AG04450 (cell line): ENCODE measurements at regions not wholly inside any gene's neighbourhood (a gene's known extent, or its start where the extent isn't known, plus 50 kb on each side); places are given as distances from the start of the nearest gene placed in this dataset.
A peak's percentile ranks its signal among the peaks of the same experiment; 100 is the strongest.

ENCODE experiments used
- CTCF ChIA-PET: fragments of 300-600, 350-600 bp; formaldehyde crosslinking; extraction: SDS; loops from one replicate; lab custom pipeline; 2022; ENCODE audit warnings: antibody characterized with exemption, inconsistent platforms; lab: Charles Lee
- POLR2A ChIA-PET: fragments of 350-600 bp; formaldehyde crosslinking; extraction: SDS; loops from one replicate; lab custom pipeline; 2021; ENCODE audit warnings: antibody characterized with exemption, inconsistent platforms; lab: Yijun Ruan, JAX
- DNase-seq: peaks from one replicate; pipeline ENCODE4 v3.0.0-alpha.2; 2011; ENCODE audit warnings: low read depth, low spot score
- H3K27ac ChIP-seq: one replicate; pipeline ENCODE4 v1.5.1; 2012; ENCODE audit warnings: low read depth, low read length, control low read depth
- H3K27me3 ChIP-seq: one replicate; pipeline ENCODE4 v1.6.0; 2012; ENCODE audit warnings: low read length; ENCODE audit not compliant: control insufficient read depth, insufficient read depth
- H3K4me3 ChIP-seq: 2 replicates; pipeline ENCODE4 v1.5.1; 2011; ENCODE audit warnings: mild to moderate bottlenecking, low read depth, low read length, control low read depth
- H3K9me3 ChIP-seq: 2 replicates; pipeline ENCODE4 v1.5.1; 2012; ENCODE audit warnings: low read length; ENCODE audit not compliant: control insufficient read depth, insufficient read depth
- TF ChIP-seq, protein P1 (sequence below): IDR thresholded peaks from 2 replicates; pipeline ENCODE4 v1.5.1; 2011; ENCODE audit warnings: low read depth, low read length, control low read depth, inconsistent platforms

DNA sequence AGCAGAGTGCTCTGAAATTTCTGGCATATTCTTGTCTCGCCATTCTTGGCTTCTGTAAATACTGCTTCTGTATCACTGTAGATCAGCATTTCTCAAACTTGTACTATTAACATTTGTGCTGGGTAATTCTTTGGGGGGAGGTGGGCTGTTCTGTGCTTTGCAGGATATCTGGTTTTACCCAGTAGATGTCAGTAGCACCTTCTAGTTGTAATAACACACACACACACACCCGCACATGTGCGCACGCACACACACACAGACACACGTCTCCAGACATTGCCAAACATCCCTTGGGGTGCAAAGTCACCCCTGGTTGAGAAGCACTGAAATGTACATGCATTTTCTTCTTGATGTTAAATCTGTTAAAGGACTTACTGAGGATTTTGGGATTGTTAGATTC is 304.1 kb downstream of the MAT2B start:
- Histone ChIP-seq H3K4me3 (no peak overlapping the region), H3K27me3 (no peaks in the 10 kb centered on the region), H3K9me3 (no peaks in the 10 kb centered on the region), H3K27ac (no peak overlapping the region)
- DNase-seq: no peak
- POLR2A ChIA-PET: no interaction called here
- CTCF ChIA-PET: no interaction called here
- TF ChIP-seq, protein P1, sequence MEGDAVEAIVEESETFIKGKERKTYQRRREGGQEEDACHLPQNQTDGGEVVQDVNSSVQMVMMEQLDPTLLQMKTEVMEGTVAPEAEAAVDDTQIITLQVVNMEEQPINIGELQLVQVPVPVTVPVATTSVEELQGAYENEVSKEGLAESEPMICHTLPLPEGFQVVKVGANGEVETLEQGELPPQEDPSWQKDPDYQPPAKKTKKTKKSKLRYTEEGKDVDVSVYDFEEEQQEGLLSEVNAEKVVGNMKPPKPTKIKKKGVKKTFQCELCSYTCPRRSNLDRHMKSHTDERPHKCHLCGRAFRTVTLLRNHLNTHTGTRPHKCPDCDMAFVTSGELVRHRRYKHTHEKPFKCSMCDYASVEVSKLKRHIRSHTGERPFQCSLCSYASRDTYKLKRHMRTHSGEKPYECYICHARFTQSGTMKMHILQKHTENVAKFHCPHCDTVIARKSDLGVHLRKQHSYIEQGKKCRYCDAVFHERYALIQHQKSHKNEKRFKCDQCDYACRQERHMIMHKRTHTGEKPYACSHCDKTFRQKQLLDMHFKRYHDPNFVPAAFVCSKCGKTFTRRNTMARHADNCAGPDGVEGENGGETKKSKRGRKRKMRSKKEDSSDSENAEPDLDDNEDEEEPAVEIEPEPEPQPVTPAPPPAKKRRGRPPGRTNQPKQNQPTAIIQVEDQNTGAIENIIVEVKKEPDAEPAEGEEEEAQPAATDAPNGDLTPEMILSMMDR: peak; percentile 22; the same call in 1 of the 2 replicates

GRCh38 chr5:163813900-163814299 is 308.5 kb downstream of the MAT2B start:
- CTCF ChIA-PET: interaction anchor here (0.9 to 1.3 kb wide), 2 partner anchors 12 to 199 kb away, joined by 3 read pairs; no protein-coding TSS in a partner anchor
- Histone ChIP-seq H3K9me3 (no peaks in the 10 kb centered on the region), H3K27me3 (no peaks in the 10 kb centered on the region), H3K4me3 (no peak overlapping the region), H3K27ac (no peak overlapping the region)
- DNase-seq: no peak
- POLR2A ChIA-PET: no interaction called here
- TF ChIP-seq, protein P1: no peak

DNA sequence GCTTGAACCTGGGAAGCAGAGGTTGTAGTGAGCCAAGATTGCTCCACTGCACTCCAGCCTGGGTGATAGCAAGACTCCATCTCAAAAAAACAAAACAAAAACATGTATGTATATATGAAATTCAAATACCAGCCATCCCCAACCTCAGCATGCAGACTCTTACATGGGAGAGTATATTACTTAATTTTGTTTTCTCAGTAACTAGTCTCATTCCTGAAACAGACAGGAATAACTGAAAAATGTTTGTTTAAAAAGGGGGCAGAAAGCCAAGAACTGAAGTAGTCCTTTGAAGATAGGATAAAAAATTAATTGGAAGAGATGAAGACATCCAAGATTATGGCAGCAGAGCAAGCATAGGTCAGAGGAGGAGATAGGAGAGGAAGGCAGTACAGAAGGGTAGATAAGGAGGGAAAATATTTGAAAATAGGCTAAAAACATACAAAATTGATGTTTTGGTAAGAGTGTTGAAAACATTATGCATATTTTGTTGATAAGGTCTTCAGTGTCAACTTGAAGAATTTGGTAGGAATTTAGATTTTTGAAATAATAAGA is 309.9 kb downstream of the MAT2B start:
- no peak overlapping the region for H3K4me3 ChIP-seq
- ChIA-PET CTCF (no interaction called here), POLR2A (no interaction called here)
- no peak for DNase-seq
- H3K27ac ChIP-seq: no peak overlapping the region
- H3K27me3 ChIP-seq: no peaks in the 10 kb centered on the region
- TF ChIP-seq, protein P1: no peak
- no peaks in the 10 kb centered on the region for H3K9me3 ChIP-seq

DNA sequence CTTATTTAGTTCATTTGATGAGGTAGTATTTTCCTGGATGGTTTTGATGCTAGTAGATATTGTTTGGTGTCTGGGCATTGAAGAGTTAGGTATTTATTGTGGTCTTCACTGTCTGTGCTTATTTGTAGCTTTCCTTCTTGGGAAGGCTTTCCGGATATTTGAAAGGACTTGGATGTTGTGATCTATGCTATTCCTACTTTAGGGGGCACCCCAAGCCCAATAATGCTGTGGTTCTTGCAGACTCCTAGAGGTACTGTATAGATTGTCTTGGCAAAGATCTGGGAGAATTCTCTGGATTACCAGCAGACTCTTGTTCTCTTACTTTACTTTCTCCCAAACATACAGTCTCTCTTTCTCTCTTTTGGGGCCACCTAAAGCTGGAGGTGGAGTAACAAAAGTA is 315.7 kb downstream of the MAT2B start:
- H3K4me3 ChIP-seq: no peak overlapping the region
- no peak for DNase-seq
- TF ChIP-seq, protein P1: no peak
- ChIA-PET POLR2A (no interaction called here), CTCF (interaction anchor here (0.5 kb wide), 1 partner anchor 45 kb away, joined by 3 read pairs; no protein-coding TSS in a partner anchor)
- no peaks in the 10 kb centered on the region for H3K27me3 ChIP-seq
- H3K9me3 ChIP-seq: no peaks in the 10 kb centered on the region
- no peak overlapping the region for H3K27ac ChIP-seq

DNA sequence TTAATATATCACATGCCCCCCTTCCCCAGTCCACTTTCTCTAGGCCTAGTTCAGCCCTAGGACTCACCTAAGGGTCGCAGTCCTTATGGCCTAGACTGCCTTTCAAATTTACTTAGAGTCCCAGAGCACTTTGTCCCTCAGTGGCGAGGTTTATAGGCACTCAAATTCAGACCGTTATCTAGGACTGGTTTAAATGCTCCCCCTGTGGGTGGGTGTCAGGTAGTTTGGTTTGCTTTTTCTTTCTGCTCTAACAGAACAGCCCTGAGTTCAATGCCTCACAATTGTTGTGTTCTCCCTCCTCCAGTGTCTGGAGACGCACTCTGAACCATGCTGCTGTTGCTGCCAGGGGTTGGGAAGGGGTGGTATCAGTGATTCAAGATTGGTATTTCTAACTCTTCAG is 317.1 kb downstream of the MAT2B start:
- ChIA-PET CTCF (no interaction called here), POLR2A (no interaction called here)
- DNase-seq: no peak
- Histone ChIP-seq H3K9me3 (no peaks in the 10 kb centered on the region), H3K27me3 (no peaks in the 10 kb centered on the region), H3K27ac (no peak overlapping the region), H3K4me3 (no peak overlapping the region)
- TF ChIP-seq, protein P1: no peak
